NCI-H1930 (cell line): ENCODE measurements at regions not wholly inside any gene's neighbourhood (a gene's known extent, or its start where the extent isn't known, plus 50 kb on each side); places are given as distances from the start of the nearest gene placed in this dataset.

Experiments used
- DNase-seq, 2 experiments: peaks; one replicate each; lab custom pipeline; 2025; lab: John Stamatoyannopoulos, UW

DNA sequence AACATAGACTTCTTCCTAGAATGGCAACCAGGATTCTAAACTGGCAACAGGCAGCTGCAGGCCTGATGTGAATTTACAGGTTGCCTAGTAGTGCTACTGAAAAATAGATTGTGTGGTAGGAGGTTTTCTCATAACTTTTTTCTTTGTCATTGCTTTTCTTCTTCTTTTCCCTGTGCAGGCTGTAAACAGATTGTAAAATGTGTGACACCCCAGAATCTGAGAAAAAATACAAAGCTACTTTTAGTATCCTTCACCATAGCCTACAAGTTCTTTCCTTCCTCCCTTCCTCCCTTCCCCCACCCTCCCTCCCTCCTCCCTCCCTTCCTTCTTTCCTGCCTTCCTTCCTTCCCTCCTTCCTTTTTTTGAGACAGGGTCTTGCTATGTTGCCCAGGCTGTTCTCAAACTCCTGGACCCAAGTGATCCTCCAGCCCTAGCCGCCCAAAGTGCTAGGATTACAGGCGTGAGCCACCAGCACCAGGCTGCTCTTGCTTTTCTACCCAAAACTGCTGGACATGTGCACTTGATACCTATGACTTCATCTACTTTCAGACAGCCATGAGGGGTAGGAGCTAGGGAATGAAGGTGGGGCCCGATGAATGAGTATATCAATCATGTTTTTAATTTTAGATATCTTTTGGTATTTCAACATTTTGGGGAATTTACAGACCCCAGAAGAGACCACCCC is 114.2 kb upstream of the EEA1 start:
- DNase-seq: no peak

- DNase-seq: no peak
Observed at GRCh38 chr12:93043877-93044209, 114.7 kb upstream of the EEA1 start.

GRCh38 chr12:93047118-93047517 is 118.0 kb upstream of the EEA1 start:
- no peak for DNase-seq

GRCh38 chr12:93048656-93049055 is 119.6 kb upstream of the EEA1 start:
- DNase-seq: no peak

- no peak for DNase-seq
Observed at GRCh38 chr12:93050026-93050747, 121.1 kb upstream of the EEA1 start.

DNA sequence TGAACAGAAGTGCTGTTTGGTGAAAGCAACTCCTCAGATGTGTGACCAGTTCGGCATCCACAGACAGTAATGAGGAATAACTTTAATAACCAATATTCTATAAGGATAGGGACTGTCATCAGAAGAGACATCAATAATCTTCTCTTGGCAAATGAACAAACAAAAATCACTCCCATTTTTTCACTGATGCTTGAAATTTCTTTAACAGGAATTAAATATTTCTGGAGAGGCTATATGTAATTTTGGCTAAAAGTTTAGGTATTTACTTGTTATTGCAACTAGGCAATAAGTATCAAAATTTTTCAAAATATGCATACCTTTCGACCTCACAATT is 121.6 kb upstream of the EEA1 start:
- DNase-seq: no peak

- no peak for DNase-seq
Observed at GRCh38 chr12:93054021-93054420, 124.9 kb upstream of the EEA1 start.

- no peak for DNase-seq
Observed at GRCh38 chr12:93055221-93055620, 126.1 kb upstream of the EEA1 start.

GRCh38 chr12:93056971-93057535 is 128.0 kb upstream of the EEA1 start:
- no peak for DNase-seq

DNA sequence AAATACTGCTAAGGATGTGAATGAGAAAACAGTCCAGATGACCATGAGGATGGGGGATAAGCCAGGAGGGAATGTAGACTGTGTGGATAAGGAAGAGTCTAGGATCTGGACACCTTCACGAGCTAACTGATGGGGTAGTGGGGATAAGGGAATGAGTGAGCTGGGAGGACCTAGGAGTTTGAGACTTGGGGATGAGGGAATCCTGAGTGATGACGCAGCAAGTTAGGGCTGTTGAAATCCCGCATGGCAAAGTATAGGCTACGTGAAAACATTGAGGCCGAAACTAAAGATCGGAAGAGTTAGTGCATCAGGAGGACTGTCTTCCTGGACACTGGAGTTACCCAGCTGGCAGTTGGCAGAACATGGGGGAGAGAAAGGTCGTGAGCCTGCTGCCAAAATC is 129.2 kb upstream of the EEA1 start:
- DNase-seq: no peak

- DNase-seq: no peak
Observed at GRCh38 chr12:93059288-93059687, 130.2 kb upstream of the EEA1 start.

GRCh38 chr12:93059925-93060665 is 131.0 kb upstream of the EEA1 start:
- no peak for DNase-seq

DNA sequence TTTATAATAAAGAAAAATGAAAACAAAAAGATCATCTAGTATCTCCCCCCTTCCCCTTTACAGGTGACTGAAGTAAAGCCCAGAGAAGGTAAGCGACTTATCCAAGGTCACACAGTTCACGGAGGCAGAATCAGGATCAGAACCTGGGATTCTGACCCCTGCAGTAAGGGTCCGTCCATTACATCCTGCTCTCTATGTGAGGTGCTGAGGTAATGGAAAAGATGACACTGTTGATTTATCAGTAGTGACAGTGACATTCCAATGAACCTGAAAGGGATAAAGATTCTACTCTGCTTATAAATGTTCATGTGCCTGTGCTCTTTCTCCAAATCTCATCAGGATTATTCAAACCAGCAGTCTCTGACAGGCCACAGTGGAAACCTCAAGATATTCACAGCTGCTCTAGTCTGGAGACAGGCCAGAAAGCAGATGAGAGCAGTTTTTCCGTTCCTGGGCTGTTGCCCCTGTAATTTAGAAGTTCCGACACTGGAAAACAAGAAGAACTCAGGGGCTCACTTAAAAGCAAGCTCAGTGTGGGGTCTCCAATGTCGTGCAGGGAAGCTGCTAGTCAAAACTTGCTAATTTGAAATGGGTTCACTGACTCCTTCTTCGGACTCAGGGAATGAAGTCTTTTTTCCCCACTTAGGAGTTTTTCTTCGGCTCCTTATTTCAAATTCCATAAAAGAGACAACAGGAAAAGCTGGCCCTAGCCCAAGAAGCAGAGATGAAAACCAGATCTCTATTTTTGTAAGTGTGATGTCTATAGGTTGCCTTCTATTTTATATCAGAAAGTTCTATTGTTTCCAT is 131.8 kb upstream of the EEA1 start:
- DNase-seq: no peak

GRCh38 chr12:93061473-93062419 is 132.7 kb upstream of the EEA1 start:
- no peak for DNase-seq

GRCh38 chr12:93065896-93066295 is 136.8 kb upstream of the EEA1 start:
- DNase-seq: no peak

DNA sequence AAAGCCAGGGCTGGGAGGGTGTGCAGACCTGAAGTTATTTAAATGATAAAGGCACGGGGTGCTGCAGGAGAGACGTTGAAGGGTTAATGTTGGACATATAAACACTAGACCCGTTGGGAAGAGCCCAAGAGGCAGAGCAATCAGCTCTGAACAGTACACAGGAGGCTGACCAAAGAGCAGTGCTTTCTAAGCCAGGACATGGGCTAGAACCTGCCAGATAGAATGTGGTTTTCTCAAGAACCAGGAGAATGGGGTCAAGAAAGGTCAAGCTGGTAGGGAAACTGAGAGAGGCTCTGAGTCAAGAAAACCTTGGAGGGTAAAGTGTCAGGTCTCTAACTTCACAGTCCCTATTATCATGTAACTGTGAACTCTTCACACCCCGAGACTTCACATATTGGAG is 143.2 kb upstream of the EEA1 start:
- DNase-seq: no peak

- DNase-seq: no peak
Observed at GRCh38 chr12:93073324-93073723, 144.2 kb upstream of the EEA1 start.

DNA sequence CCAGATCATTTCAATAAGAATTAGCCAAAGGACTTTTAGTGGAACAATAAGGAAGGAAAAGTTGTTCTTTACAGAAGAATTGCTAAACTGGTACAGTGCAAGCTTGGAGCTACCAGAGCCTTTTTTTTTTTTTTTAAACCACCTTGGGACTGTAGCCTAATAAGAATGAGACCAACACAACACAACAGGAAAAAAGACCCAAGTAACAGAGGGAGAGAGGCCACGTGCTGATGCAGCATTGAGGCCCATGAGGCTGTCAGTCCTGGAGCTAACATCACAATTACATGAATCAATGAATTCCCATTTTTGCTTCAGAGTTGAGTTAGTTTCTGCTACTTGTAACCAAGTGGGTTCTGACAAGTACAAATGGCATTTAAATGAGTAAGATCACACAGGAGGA is 149.0 kb upstream of the EEA1 start:
- DNase-seq: no peak

- DNase-seq: no peak
Observed at GRCh38 chr12:93078577-93078976, 149.5 kb upstream of the EEA1 start.

DNA sequence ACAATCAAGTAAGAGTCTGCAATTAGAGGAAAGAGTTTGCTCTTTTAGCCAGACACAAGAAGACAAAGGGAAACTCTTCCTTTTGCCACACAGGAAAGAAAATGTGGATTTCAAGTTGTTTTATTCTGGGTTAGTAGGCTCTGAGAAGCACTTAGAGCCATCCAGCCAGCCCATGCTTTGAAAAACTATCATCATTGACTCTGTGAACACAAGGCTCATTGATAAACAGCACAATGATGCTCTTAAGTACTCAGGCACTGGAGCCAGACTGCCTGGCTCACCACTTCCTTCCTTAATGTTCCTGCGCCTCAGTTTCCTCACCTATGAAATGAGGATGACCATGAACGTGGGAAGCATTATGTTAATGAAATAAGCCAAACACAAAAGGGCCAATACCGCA is 150.2 kb upstream of the EEA1 start:
- no peak for DNase-seq

GRCh38 chr12:93079976-93080375 is 150.9 kb upstream of the EEA1 start:
- no peak for DNase-seq
